SU-DHL-6 (cell line): ENCODE measurements at regions not wholly inside any gene's neighbourhood (a gene's known extent, or its start where the extent isn't known, plus 50 kb on each side); places are given as distances from the start of the nearest gene placed in this dataset.
A peak's percentile ranks its signal among the peaks of the same experiment; 100 is the strongest.

Source experiments
- H2AFZ ChIP-seq: fragments of 200-600 bp; sonication (generic); 2 replicates; pipeline ENCODE4 v1.6.1; 2014; ENCODE audit warnings: low read depth, mild to moderate bottlenecking, moderate library complexity, mixed read lengths, antibody characterized with exemption, low read length; ENCODE audit not compliant: severe bottlenecking
- H3F3A ChIP-seq: fragments of 200-600 bp; shearing (Covaris generic); 2 replicates; pipeline ENCODE4 v1.6.0; 2016; ENCODE audit warnings: antibody characterized with exemption, mild to moderate bottlenecking; ENCODE audit not compliant: insufficient read depth
- H3K27ac ChIP-seq: fragments of 200-600 bp; sonication (generic); 2 replicates; pipeline ENCODE4 v1.5.1; 2016; ENCODE audit warnings: low read depth, mild to moderate bottlenecking, low read length, moderate library complexity, mixed read lengths
- H3K27me3 ChIP-seq: fragments of 200-600 bp; sonication (generic), shearing (Covaris generic); 2 replicates; pipeline ENCODE4 v1.6.0; 2014; ENCODE audit warnings: mild to moderate bottlenecking, low read length
- H3K36me3 ChIP-seq: fragments of 200-600 bp; sonication (generic); 2 replicates; pipeline ENCODE4 v1.6.1; 2014; ENCODE audit warnings: mild to moderate bottlenecking, low read length, mixed read lengths
- H3K4me2 ChIP-seq: fragments of 300-600, 200-600 bp; shearing (Covaris generic), sonication (generic); 2 replicates; pipeline ENCODE4 v1.6.0; 2014; ENCODE audit warnings: low read length, low read depth, mild to moderate bottlenecking; ENCODE audit not compliant: poor library complexity, severe bottlenecking
- H3K4me3 ChIP-seq: fragments of 200-600 bp; sonication (generic); 2 replicates; pipeline ENCODE4 v1.5.1; 2014; ENCODE audit warnings: antibody characterized with exemption, low read length, mild to moderate bottlenecking, mixed read lengths; ENCODE audit not compliant: insufficient read depth, poor library complexity, severe bottlenecking
- H3K79me2 ChIP-seq: fragments of 200-600 bp; sonication (generic); 2 replicates; pipeline ENCODE4 v1.6.1; 2014; ENCODE audit warnings: mild to moderate bottlenecking, low read length, moderate library complexity; ENCODE audit not compliant: insufficient read depth
- H3K9ac ChIP-seq: fragments of 200-600 bp; sonication (generic); 2 replicates; pipeline ENCODE4 v1.7.0; 2014; ENCODE audit warnings: mild to moderate bottlenecking, low read length
- H3K9me2 ChIP-seq: fragments of 200-600 bp; sonication (generic); replicated peaks from 2 replicates; pipeline ENCODE4 v1.6.1; 2014; ENCODE audit warnings: low read length; ENCODE audit not compliant: insufficient read depth
- H3K9me3 ChIP-seq: fragments of 200-600 bp; sonication (generic); 2 replicates; pipeline ENCODE4 v1.6.1; 2014; ENCODE audit warnings: low read length, mixed read lengths; ENCODE audit not compliant: insufficient read depth
- H4K20me1 ChIP-seq: fragments of 200-600 bp; sonication (generic); 2 replicates; pipeline ENCODE4 v1.6.1; 2014; ENCODE audit warnings: low read depth, mild to moderate bottlenecking, antibody characterized with exemption, low read length, moderate library complexity, mixed read lengths
- EZH2phosphoT487 ChIP-seq: fragments of 200-600 bp; sonication (generic), shearing (Covaris generic); conservative IDR thresholded peaks from 2 replicates; pipeline ENCODE4 v1.6.1; 2018; ENCODE audit warnings: mild to moderate bottlenecking, antibody characterized with exemption, low read length, moderate library complexity, mixed read lengths
- TF ChIP-seq, protein P1 (sequence below): fragments of 200-600 bp; sonication (generic); IDR thresholded peaks from one replicate; pipeline ENCODE4 v1.5.1; 2017; ENCODE audit warnings: antibody characterized with exemption, mild to moderate bottlenecking, low read length, moderate library complexity; ENCODE audit not compliant: insufficient read depth, poor library complexity, severe bottlenecking

DNA sequence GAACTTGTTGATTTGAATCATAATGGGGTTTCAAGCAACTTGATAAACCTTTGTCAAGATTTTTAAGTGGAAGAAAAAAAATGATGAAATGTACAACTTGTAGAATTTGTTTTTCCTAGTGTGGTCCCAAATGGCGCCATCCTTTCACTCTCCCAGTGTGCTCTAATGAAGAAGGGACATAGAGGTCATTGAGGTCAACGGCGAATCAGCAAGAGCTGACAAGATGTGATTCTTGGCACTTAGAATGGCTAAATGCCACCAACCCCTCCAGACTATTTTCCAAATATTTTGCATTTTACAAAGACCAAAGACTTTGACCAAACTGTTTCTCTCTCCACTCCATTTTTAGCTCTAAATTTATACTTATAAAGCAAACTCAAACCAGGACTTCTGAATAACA, 320.2 kb upstream of the MME start:
- TF ChIP-seq EZH2phosphoT487 = no peak
- TF ChIP-seq, protein P1, sequence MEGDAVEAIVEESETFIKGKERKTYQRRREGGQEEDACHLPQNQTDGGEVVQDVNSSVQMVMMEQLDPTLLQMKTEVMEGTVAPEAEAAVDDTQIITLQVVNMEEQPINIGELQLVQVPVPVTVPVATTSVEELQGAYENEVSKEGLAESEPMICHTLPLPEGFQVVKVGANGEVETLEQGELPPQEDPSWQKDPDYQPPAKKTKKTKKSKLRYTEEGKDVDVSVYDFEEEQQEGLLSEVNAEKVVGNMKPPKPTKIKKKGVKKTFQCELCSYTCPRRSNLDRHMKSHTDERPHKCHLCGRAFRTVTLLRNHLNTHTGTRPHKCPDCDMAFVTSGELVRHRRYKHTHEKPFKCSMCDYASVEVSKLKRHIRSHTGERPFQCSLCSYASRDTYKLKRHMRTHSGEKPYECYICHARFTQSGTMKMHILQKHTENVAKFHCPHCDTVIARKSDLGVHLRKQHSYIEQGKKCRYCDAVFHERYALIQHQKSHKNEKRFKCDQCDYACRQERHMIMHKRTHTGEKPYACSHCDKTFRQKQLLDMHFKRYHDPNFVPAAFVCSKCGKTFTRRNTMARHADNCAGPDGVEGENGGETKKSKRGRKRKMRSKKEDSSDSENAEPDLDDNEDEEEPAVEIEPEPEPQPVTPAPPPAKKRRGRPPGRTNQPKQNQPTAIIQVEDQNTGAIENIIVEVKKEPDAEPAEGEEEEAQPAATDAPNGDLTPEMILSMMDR = no peak
- H3K36me3 ChIP-seq = no peaks in the 10 kb centered on the region
- H3K9ac ChIP-seq = no peak overlapping the region
- no peaks in the 10 kb centered on the region for H3K79me2 ChIP-seq
- no peak overlapping the region for H3K4me2 ChIP-seq
- H3K27ac ChIP-seq = no peak overlapping the region
- no peak overlapping the region for H2AFZ ChIP-seq
- H3K4me3 ChIP-seq = no peak overlapping the region
- H3K9me3 ChIP-seq = no peaks in the 10 kb centered on the region
- no peaks in the 10 kb centered on the region for H3F3A ChIP-seq
- H3K9me2 ChIP-seq = no peaks in the 10 kb centered on the region
- H3K27me3 ChIP-seq = no peaks in the 10 kb centered on the region
- H4K20me1 ChIP-seq = no peaks in the 10 kb centered on the region

DNA sequence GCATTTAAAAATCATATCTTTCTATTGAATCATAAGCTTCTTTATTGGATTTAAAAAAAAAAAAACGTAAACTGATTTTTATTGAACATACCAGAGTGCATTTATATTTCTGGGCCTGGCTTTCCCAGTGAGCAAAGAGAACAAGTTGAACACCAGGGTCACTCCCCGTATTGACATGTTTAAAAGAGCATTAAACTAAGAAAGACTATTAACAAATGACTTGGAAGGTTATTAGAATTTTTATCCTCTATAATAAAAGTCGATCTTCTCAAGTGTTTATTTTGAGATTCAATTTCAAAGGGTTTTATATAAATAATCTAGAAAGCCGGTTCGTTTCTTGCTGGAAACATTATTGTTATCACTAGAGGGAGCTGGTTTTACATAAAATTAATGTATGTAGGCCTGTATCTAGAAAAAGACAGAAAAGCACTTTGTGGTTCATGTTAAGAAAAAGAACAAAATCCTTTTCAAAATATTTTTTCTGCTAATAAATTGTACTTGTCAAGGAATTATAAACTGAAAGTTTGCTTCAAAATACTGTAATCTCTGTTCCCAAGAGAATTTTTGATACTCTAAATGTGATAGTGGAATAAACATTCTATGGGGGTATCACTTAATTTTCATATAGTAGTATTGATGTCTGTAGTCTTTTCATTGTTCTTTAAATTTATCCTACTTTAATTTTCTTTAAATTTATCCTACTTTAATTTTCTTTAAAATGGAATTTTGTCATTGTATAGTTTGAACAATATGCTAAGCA, 321.8 kb upstream of the MME start:
- H3K4me3 ChIP-seq = no peak overlapping the region
- H4K20me1 ChIP-seq = no peaks in the 10 kb centered on the region
- H3K9me2 ChIP-seq = no peaks in the 10 kb centered on the region
- TF ChIP-seq, protein P1 = peak; percentile 48
- no peak for TF ChIP-seq EZH2phosphoT487
- H2AFZ ChIP-seq = no peak overlapping the region
- no peaks in the 10 kb centered on the region for H3K36me3 ChIP-seq
- H3K27ac ChIP-seq = no peak overlapping the region
- H3K4me2 ChIP-seq = no peak overlapping the region
- H3K9ac ChIP-seq = no peak overlapping the region
- H3K9me3 ChIP-seq = no peaks in the 10 kb centered on the region
- no peaks in the 10 kb centered on the region for H3K79me2 ChIP-seq
- H3K27me3 ChIP-seq = no peaks in the 10 kb centered on the region
- H3F3A ChIP-seq = no peaks in the 10 kb centered on the region

DNA sequence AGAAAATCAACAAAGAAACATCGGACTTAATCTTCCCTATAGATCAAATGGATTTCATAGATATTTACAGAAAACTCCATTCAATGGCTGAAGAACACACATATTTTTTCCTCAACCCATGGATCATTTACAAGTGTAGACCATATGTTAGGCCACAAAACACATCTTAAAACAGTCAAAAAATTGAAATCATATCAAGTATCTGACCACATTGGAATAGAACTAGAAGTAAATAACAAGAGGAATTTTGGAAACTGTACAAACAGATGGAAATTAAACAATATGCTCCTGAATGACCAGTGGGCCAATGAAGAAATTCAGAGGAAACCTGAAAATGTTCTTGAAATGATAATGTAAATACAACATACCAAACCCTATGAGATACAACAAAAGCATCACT, 323.1 kb upstream of the GPR149 start:
- Histone ChIP-seq H2AFZ (no peak overlapping the region), H3F3A (no peaks in the 10 kb centered on the region), H3K79me2 (no peaks in the 10 kb centered on the region), H3K4me2 (no peak overlapping the region), H3K4me3 (no peak overlapping the region), H4K20me1 (no peaks in the 10 kb centered on the region), H3K27me3 (no peaks in the 10 kb centered on the region), H3K36me3 (no peaks in the 10 kb centered on the region), H3K9ac (no peak overlapping the region), H3K9me2 (no peaks in the 10 kb centered on the region), H3K9me3 (no peaks in the 10 kb centered on the region), H3K27ac (no peak overlapping the region)
- no peak for TF ChIP-seq EZH2phosphoT487
- TF ChIP-seq, protein P1 = no peak
